Choroid plexus epithelial cell (primary cell): ENCODE measurements at regions not wholly inside any gene's neighbourhood (a gene's known extent, or its start where the extent isn't known, plus 50 kb on each side); places are given as distances from the start of the nearest gene placed in this dataset.

Experiments used
- DNase-seq: peaks from one replicate; pipeline ENCODE4 v3.0.0-alpha.2; 2010; ENCODE audit warnings: low read depth
- H3K4me3 ChIP-seq: 2 replicates; pipeline ENCODE4 v1.5.1; 2011; ENCODE audit warnings: low read depth, mild to moderate bottlenecking, control low read depth, low read length, moderate library complexity
- CTCF ChIP-seq: conservative IDR thresholded peaks from 2 replicates; pipeline ENCODE4 v1.5.1; 2011; ENCODE audit warnings: low read depth, mild to moderate bottlenecking, control low read depth, inconsistent platforms, low read length, moderate library complexity

GRCh38 chr2:143870696-143871095, 649.2 kb downstream of the ZEB2 start:
- no peak for TF ChIP-seq CTCF
- DNase-seq: no peak
- H3K4me3 ChIP-seq: no peak overlapping the region

- TF ChIP-seq CTCF: no peak
- DNase-seq: peak; percentile 34
- no peak overlapping the region for H3K4me3 ChIP-seq
These were observed 662.9 kb downstream of the ZEB2 start for GRCh38 chr2:143856978-143857377.

GRCh38 chr2:143852759-143853158, 667.2 kb downstream of the ZEB2 start:
- no peak for TF ChIP-seq CTCF
- DNase-seq: no peak
- no peak overlapping the region for H3K4me3 ChIP-seq

- peak; percentile 15 for DNase-seq
These were observed 669.8 kb downstream of the ZEB2 start for GRCh38 chr2:143850084-143850483.

GRCh38 chr2:143847257-143847656, 672.7 kb downstream of the ZEB2 start:
- no peak overlapping the region for H3K4me3 ChIP-seq
- DNase-seq: no peak
- no peak for TF ChIP-seq CTCF

More at GRCh38 chr2:143850084-143850483, 669.8 kb downstream of the ZEB2 start:
- no peak overlapping the region for H3K4me3 ChIP-seq
- TF ChIP-seq CTCF: no peak

GRCh38 chr2:143844986-143845385, 674.9 kb downstream of the ZEB2 start:
- no peak for TF ChIP-seq CTCF
- DNase-seq: no peak
- H3K4me3 ChIP-seq: no peak overlapping the region

- DNase-seq: no peak
- no peak overlapping the region for H3K4me3 ChIP-seq
- TF ChIP-seq CTCF: no peak
These were observed 676.2 kb downstream of the ZEB2 start for GRCh38 chr2:143843686-143844085.
